ENCODE measurements at regions not wholly inside any gene's neighbourhood (a gene's known extent, or its start where the extent isn't known, plus 50 kb on each side); places are given as distances from the start of the nearest gene placed in this dataset.
"Not testable (repeated sequence)": the region's sequence is repeated elsewhere in the genome, so short reads cannot be mapped to it uniquely, and the experiment has no call there.

DNA sequence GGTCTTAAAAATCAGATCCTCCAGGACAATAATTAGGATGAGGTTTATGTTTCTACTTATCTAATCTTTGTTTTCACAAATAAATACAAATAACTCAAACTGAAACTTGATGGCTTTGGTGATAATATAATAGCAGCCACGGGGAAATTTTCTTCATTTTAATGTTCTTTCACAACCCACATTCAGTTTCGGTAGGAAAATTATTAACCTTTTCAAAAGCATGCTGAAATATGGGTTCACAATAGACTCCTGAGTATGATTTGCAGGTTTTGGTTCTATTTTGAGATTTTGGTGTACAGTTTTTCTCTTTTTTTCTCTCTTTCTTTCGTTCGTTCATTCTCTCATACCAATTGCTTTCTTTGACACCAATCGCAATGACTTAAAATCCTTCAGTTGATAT is 233.9 kb upstream of the PLGLB2 start:
- TF ChIP-seq, protein P1, sequence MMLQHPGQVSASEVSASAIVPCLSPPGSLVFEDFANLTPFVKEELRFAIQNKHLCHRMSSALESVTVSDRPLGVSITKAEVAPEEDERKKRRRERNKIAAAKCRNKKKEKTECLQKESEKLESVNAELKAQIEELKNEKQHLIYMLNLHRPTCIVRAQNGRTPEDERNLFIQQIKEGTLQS (IDR thresholded peaks at IDR 0.05) = not testable (repeated sequence)
- not testable (repeated sequence) for TF ChIP-seq POLR2A (IDR thresholded peaks at IDR 0.05; ENCODE audit: borderline replicate concordance, extremely low read depth, insufficient read depth, insufficient read length); FOSL1 (IDR thresholded peaks at IDR 0.05; ENCODE audit: low read depth); SRF (IDR thresholded peaks at IDR 0.05; ENCODE audit: low read depth); EGR1 (IDR thresholded peaks at IDR 0.05; ENCODE audit: low read depth); ELF1 (IDR thresholded peaks at IDR 0.05; ENCODE audit: borderline replicate concordance, low read depth); RAD21 (IDR thresholded peaks at IDR 0.05; ENCODE audit: low read depth); SP1 (IDR thresholded peaks at IDR 0.05; ENCODE audit: low read depth); EZH2 (IDR thresholded peaks at IDR 0.05); YY1 (IDR thresholded peaks at IDR 0.05; ENCODE audit: extremely low read depth, insufficient replicate concordance, low read depth, low read length)
- TF ChIP-seq, protein P2, sequence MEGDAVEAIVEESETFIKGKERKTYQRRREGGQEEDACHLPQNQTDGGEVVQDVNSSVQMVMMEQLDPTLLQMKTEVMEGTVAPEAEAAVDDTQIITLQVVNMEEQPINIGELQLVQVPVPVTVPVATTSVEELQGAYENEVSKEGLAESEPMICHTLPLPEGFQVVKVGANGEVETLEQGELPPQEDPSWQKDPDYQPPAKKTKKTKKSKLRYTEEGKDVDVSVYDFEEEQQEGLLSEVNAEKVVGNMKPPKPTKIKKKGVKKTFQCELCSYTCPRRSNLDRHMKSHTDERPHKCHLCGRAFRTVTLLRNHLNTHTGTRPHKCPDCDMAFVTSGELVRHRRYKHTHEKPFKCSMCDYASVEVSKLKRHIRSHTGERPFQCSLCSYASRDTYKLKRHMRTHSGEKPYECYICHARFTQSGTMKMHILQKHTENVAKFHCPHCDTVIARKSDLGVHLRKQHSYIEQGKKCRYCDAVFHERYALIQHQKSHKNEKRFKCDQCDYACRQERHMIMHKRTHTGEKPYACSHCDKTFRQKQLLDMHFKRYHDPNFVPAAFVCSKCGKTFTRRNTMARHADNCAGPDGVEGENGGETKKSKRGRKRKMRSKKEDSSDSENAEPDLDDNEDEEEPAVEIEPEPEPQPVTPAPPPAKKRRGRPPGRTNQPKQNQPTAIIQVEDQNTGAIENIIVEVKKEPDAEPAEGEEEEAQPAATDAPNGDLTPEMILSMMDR (IDR thresholded peaks at IDR 0.05 in 2 of 3, conservative IDR thresholded peaks at IDR 0.05 in 1 of 3; ENCODE audit: borderline replicate concordance in 1 of 3, insufficient read depth in 1 of 3, low read depth in 2 of 3, low read length in 2 of 3) = not testable (repeated sequence)
- TF ChIP-seq, protein P3, sequence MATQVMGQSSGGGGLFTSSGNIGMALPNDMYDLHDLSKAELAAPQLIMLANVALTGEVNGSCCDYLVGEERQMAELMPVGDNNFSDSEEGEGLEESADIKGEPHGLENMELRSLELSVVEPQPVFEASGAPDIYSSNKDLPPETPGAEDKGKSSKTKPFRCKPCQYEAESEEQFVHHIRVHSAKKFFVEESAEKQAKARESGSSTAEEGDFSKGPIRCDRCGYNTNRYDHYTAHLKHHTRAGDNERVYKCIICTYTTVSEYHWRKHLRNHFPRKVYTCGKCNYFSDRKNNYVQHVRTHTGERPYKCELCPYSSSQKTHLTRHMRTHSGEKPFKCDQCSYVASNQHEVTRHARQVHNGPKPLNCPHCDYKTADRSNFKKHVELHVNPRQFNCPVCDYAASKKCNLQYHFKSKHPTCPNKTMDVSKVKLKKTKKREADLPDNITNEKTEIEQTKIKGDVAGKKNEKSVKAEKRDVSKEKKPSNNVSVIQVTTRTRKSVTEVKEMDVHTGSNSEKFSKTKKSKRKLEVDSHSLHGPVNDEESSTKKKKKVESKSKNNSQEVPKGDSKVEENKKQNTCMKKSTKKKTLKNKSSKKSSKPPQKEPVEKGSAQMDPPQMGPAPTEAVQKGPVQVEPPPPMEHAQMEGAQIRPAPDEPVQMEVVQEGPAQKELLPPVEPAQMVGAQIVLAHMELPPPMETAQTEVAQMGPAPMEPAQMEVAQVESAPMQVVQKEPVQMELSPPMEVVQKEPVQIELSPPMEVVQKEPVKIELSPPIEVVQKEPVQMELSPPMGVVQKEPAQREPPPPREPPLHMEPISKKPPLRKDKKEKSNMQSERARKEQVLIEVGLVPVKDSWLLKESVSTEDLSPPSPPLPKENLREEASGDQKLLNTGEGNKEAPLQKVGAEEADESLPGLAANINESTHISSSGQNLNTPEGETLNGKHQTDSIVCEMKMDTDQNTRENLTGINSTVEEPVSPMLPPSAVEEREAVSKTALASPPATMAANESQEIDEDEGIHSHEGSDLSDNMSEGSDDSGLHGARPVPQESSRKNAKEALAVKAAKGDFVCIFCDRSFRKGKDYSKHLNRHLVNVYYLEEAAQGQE (IDR thresholded peaks at IDR 0.05; ENCODE audit: low read depth) = not testable (repeated sequence)
